ENCODE measurements at regions not wholly inside any gene's neighbourhood (a gene's known extent, or its start where the extent isn't known, plus 50 kb on each side); places are given as distances from the start of the nearest gene placed in this dataset.

GRCh38 chr7:46550864-46551263 lies 629.8 kb upstream of the IGFBP3 start:
- TF ChIP-seq CTCF (conservative IDR thresholded peaks at IDR 0.05; ENCODE audit: low read length) = no peak
- TF ChIP-seq EZH2phosphoT487 (IDR thresholded peaks at IDR 0.05; ENCODE audit: borderline replicate concordance, low read depth, low read length) = no peak
